GM12878 (cell line): ENCODE measurements at regions not wholly inside any gene's neighbourhood (a gene's known extent, or its start where the extent isn't known, plus 50 kb on each side); places are given as distances from the start of the nearest gene placed in this dataset.

Experiments
- ATAC-seq: fragments of 200-7000 bp; cut with Tn5 transposase; 3 replicates; pipeline ENCODE4 v1.9.1; 2020; ENCODE audit warnings: mild to moderate bottlenecking, moderate library complexity
- BruUV-seq: library from RNA; stranded (reverse); fragments of 400-500 nt; replicated peaks from 2 replicates; lab custom pipeline; 2021; lab: Mats Ljungman, UMichigan
- CTCF ChIA-PET: fragments of 300-600 bp; sonication (Branson Sonifier 250); formaldehyde crosslinking; extraction: SDS; loops from one replicate; lab custom pipeline; 2021; ENCODE audit warnings: inconsistent platforms; lab: Yijun Ruan, JAX
- POLR2A ChIA-PET: fragments of 350-600 bp; formaldehyde crosslinking; extraction: SDS; loops from one replicate; lab custom pipeline; 2021; ENCODE audit warnings: inconsistent platforms; lab: Charles Lee
- RAD21 ChIA-PET: fragments of 300-600 bp; sonication (Branson Sonifier 250); formaldehyde crosslinking; loops from one replicate; lab custom pipeline; 2023; ENCODE audit warnings: antibody characterized with exemption; ENCODE audit not compliant: unreplicated experiment; lab: Charles Lee
- SMC1A ChIA-PET: fragments of 300-600 bp; sonication (Branson Sonifier 250); formaldehyde crosslinking; loops from one replicate; lab custom pipeline; 2023; ENCODE audit not compliant: unreplicated experiment, uncharacterized antibody; lab: Charles Lee
- DNase-seq: peaks from one replicate; pipeline ENCODE4 v3.0.0-alpha.2; 2011; ENCODE audit warnings: low read depth, low spot score
- FAIRE-seq: peaks from 3 replicates; lab custom pipeline; 2011; peaks lifted over from hg19 to GRCh38; lab: Jason Lieb, UNC
- H2AFZ ChIP-seq: 2 replicates; pipeline ENCODE4 v1.6.0; 2011; ENCODE audit warnings: low read depth, low read length, control low read depth; ENCODE audit not compliant: control insufficient read depth
- H3K27ac ChIP-seq: 2 replicates; pipeline ENCODE4 v1.5.1; 2011; ENCODE audit warnings: control low read depth; ENCODE audit not compliant: control insufficient read depth, insufficient read depth
- H3K27me3 ChIP-seq, 2 experiments: replicated peaks in 1 of 2; 2 replicates each; pipeline versions ENCODE4 v1.6.0 to v1.6.1; 2011; ENCODE audit warnings: low read length in 1 of 2; ENCODE audit not compliant: control insufficient read depth in 2 of 2, insufficient read depth in 2 of 2
- H3K36me3 ChIP-seq, 2 experiments: 2 replicates each; pipeline ENCODE4 v1.5.1; 2011; ENCODE audit warnings: low read length in 1 of 2; ENCODE audit not compliant: control insufficient read depth in 2 of 2, insufficient read depth in 2 of 2
- H3K4me1 ChIP-seq: 2 replicates; pipeline ENCODE4 v1.6.1; 2011; ENCODE audit warnings: mild to moderate bottlenecking, low read length, moderate library complexity, mixed read lengths; ENCODE audit not compliant: control insufficient read depth, insufficient read depth
- H3K4me2 ChIP-seq: 2 replicates; pipeline ENCODE4 v1.6.0; 2011; ENCODE audit warnings: control low read depth; ENCODE audit not compliant: control insufficient read depth, insufficient read depth
- H3K4me3 ChIP-seq: fragments of 200-600 bp; sonication (generic); 2 replicates; pipeline ENCODE4 v1.5.1; 2016
- H3K79me2 ChIP-seq: 2 replicates; pipeline ENCODE4 v1.6.0; 2011; ENCODE audit warnings: low read length; ENCODE audit not compliant: control insufficient read depth, insufficient read depth
- H3K9ac ChIP-seq: 2 replicates; pipeline ENCODE4 v1.8.0; 2011; ENCODE audit warnings: low read length, control low read depth, mixed read lengths; ENCODE audit not compliant: control insufficient read depth, insufficient read depth
- H3K9me3 ChIP-seq: replicated peaks from 3 replicates; pipeline ENCODE4 v1.5.1; 2011; ENCODE audit warnings: mild to moderate bottlenecking, low read length; ENCODE audit not compliant: control insufficient read depth, insufficient read depth
- H4K20me1 ChIP-seq: 2 replicates; pipeline ENCODE4 v1.6.0; 2011; ENCODE audit not compliant: control insufficient read depth, insufficient read depth
- BMI1 ChIP-seq: fragments of 450-650 bp; IDR thresholded peaks from 2 replicates; pipeline ENCODE4 v1.6.1; 2016; ENCODE audit warnings: mild to moderate bottlenecking, moderate library complexity, borderline replicate concordance
- CHD2 ChIP-seq: IDR thresholded peaks from 2 replicates; pipeline ENCODE4 v1.6.1; 2011; ENCODE audit warnings: low read depth, low read length, improper control_type of control experiment, borderline replicate concordance
- CREB1 ChIP-seq: IDR thresholded peaks from 2 replicates; pipeline ENCODE4 v1.6.1; 2012; ENCODE audit warnings: low read depth, mild to moderate bottlenecking, inconsistent platforms
- E4F1 ChIP-seq: fragments of 450-650 bp; IDR thresholded peaks from 2 replicates; pipeline ENCODE4 v1.6.1; 2018; ENCODE audit warnings: borderline replicate concordance, mild to moderate bottlenecking; ENCODE audit not compliant: partially characterized antibody
- EZH2 ChIP-seq: IDR thresholded peaks from 2 replicates; pipeline ENCODE4 v1.6.1; 2012; ENCODE audit warnings: low read depth, mild to moderate bottlenecking, control low read depth, inconsistent platforms, low read length, borderline replicate concordance; ENCODE audit not compliant: control insufficient read depth
- IRF3 ChIP-seq: fragments of 450-650 bp; IDR thresholded peaks from 2 replicates; pipeline ENCODE4 v1.6.1; 2014; ENCODE audit warnings: mild to moderate bottlenecking
- PAX8 ChIP-seq: fragments of 450-650 bp; IDR thresholded peaks from 2 replicates; pipeline ENCODE4 v1.6.1; 2017; ENCODE audit warnings: mild to moderate bottlenecking, moderate library complexity
- REST ChIP-seq: IDR thresholded peaks from 2 replicates; pipeline ENCODE4 v1.6.1; 2012; ENCODE audit warnings: mild to moderate bottlenecking, low read depth, low read length
- SMC3 ChIP-seq: IDR thresholded peaks from 2 replicates; pipeline ENCODE4 v1.6.1; 2011; ENCODE audit warnings: low read length, improper control_type of control experiment, borderline replicate concordance
- TCF3 ChIP-seq: IDR thresholded peaks from 2 replicates; pipeline ENCODE4 v1.6.1; 2012; ENCODE audit warnings: low read depth, mild to moderate bottlenecking, low read length, borderline replicate concordance; ENCODE audit not compliant: insufficient read depth
- YBX1 ChIP-seq: fragments of 450-650 bp; IDR thresholded peaks from 2 replicates; pipeline ENCODE4 v1.6.1; 2016; ENCODE audit warnings: antibody characterized with exemption
- ZNF384 ChIP-seq: IDR thresholded peaks from 2 replicates; pipeline ENCODE4 v1.6.1; 2012; ENCODE audit warnings: low read depth, mild to moderate bottlenecking, low read length, improper control_type of control experiment, borderline replicate concordance
- WGBS: methylation state at CpG from one replicate; pipeline ENCODE4 v1.1.6; 2016; ENCODE audit warnings: low lambda C conversion rate; ENCODE audit not compliant: insufficient replicate concordance, insufficient coverage; ENCODE audit errors: missing lambda C conversion rate; 5-methylcytosine and 5-hydroxymethylcytosine counted together
- in situ Hi-C: fragments of 300-500 bp; cut with MboI; formaldehyde crosslinking; loops from 9 replicates; pipeline ENCODE4 v1.14.3; 2018; ENCODE audit warnings: mixed read lengths
- intact Hi-C: fragments of 100-400 bp; cut with micrococcal nuclease; formaldehyde crosslinking; loops from one replicate; pipeline ENCODE4 v1.14.2; 2022; ENCODE audit not compliant: unreplicated experiment

GRCh38 chr7:10767771-10768170 is 205.9 kb upstream of the PHF14 start:
- Histone ChIP-seq H3K9ac (no peak overlapping the region), H3K4me1 (no peaks in the 10 kb centered on the region), H3K4me2 (no peak overlapping the region), H2AFZ (no peak overlapping the region), H4K20me1 (no peaks in the 10 kb centered on the region), H3K27ac (no peak overlapping the region), H3K9me3 (no peaks in the 10 kb centered on the region), H3K79me2 (no peaks in the 10 kb centered on the region), H3K36me3 (no peaks in the 10 kb centered on the region), H3K27me3 (no peaks in the 10 kb centered on the region), H3K4me3 (no peak overlapping the region)
- RAD21 ChIA-PET = no interaction called here
- ATAC-seq (no peak), DNase-seq (no peak), FAIRE-seq (no peak)
- SMC1A ChIA-PET = no interaction called here
- WGBS = 45% methylated on average over 4 of the region's 4 CpGs
- no TSS peak for BruUV-seq
- TF ChIP-seq YBX1 (no peak), EZH2 (no peak), SMC3 (no peak), BMI1 (no peak)
- in situ Hi-C loops (no loop called here), intact Hi-C loops (no loop called here)
- CTCF ChIA-PET = no interaction called here
- POLR2A ChIA-PET = no interaction called here

- CTCF ChIA-PET = no interaction called here
- WGBS = 1% methylated on average over 5 of the region's 5 CpGs
- Histone ChIP-seq H3K27ac (no peak overlapping the region), H3K4me3 (no peak overlapping the region), H3K4me1 (no peaks in the 10 kb centered on the region), H3K79me2 (no peaks in the 10 kb centered on the region), H3K9ac (no peak overlapping the region), H3K27me3 (no peaks in the 10 kb centered on the region), H3K4me2 (no peak overlapping the region), H2AFZ (no peak overlapping the region), H3K9me3 (no peaks in the 10 kb centered on the region), H3K36me3 (no peaks in the 10 kb centered on the region), H4K20me1 (no peaks in the 10 kb centered on the region)
- no TSS peak for BruUV-seq
- no peak for FAIRE-seq
- no peak for ATAC-seq
- no peak for DNase-seq
- in situ Hi-C loops (no loop called here), intact Hi-C loops (no loop called here)
- RAD21 ChIA-PET = no interaction called here
- POLR2A ChIA-PET = no interaction called here
- SMC1A ChIA-PET = no interaction called here
- TF ChIP-seq CHD2 (no peak), REST (no peak), PAX8 (no peak), CREB1 (no peak), E4F1 (no peak), IRF3 (no peak), ZNF384 (no peak), TCF3 (no peak)
These were observed 203.5 kb upstream of the PHF14 start for GRCh38 chr7:10770176-10770575.
